Activated CD8-positive, alpha-beta memory T cell treated with anti-CD3 and anti-CD28 coated beads for 1 hour (primary cell): ENCODE measurements at regions not wholly inside any gene's neighbourhood (a gene's known extent, or its start where the extent isn't known, plus 50 kb on each side); places are given as distances from the start of the nearest gene placed in this dataset.

ENCODE experiments used
- DNase-seq, 2 donors: peaks; one replicate each; pipeline ENCODE4 v3.0.0-alpha.2; 2020; ENCODE audit warnings: low read depth in 1 of 2; ENCODE audit errors: extremely low read depth in 1 of 2

DNA sequence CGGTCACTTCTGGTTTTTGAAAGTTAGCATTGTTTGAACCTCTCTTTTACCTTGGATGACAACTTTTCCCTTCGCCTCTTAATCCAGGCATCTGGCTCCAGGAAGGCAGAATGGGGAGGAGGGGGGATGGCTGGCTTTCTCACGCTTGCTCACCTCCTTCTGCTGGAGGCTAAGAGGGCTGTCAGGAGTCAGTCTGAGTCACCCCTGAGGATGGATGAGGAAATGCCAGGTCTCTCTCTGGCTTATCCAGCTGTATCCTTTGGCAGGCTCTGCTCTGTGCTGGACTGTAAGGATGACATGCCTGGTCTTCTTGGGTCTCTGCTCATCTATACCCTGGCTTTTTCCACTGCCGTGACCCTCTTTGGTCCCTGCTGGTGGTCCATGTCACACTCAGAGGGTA lies 142.9 kb upstream of the GYPC start:
- DNase-seq = no peak

GRCh38 chr2:126515471-126515870 lies 140.5 kb upstream of the GYPC start:
- no peak for DNase-seq

- DNase-seq = no peak
Measured at GRCh38 chr2:126518196-126518595, 137.8 kb upstream of the GYPC start.

GRCh38 chr2:126527836-126528490 lies 128.0 kb upstream of the GYPC start:
- DNase-seq = peak; percentile 48 to 57

- DNase-seq = no peak
Measured at GRCh38 chr2:126531029-126531428, 124.9 kb upstream of the GYPC start.

- DNase-seq = no peak
Measured at GRCh38 chr2:126534478-126534877, 121.5 kb upstream of the GYPC start.

- DNase-seq = no peak
Measured at GRCh38 chr2:126535408-126535807, 120.5 kb upstream of the GYPC start.

DNA sequence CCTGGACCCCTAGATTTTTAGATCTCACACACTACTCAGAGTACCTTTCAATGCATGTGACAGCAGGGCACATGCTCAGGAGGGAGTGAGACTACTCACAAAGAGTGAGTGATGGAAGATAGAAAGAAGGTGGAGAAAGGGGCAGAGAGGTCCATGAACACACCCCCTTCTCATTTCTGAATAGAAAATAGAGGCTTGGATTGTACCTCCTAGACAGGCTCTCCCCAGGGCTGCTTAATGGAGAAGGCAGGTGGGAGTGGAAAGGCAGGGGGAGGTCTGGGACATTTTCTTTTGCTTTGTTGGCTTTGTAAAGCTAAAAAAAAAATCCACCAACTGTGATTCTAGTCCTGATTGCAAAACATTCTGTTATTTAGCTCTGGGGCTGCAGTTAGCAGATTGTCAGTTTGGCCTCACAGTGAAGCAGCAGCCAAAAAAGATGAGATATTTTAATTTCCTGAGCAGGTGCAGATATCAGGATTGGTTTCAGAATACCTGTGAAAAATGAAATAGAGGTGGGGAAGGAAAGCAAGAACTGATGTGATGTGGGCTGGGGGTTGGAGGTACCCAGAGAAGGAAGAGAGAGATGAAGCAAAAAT lies 119.3 kb upstream of the GYPC start:
- no peak for DNase-seq

- DNase-seq = no peak
Measured at GRCh38 chr2:126539101-126539500, 116.9 kb upstream of the GYPC start.

- no peak for DNase-seq
Measured at GRCh38 chr2:126542247-126542646, 113.7 kb upstream of the GYPC start.

GRCh38 chr2:126543081-126543480 lies 112.9 kb upstream of the GYPC start:
- DNase-seq = no peak

- no peak for DNase-seq
Measured at GRCh38 chr2:126558029-126558428, 97.9 kb upstream of the GYPC start.

- DNase-seq = no peak
Measured at GRCh38 chr2:126568734-126569133, 87.2 kb upstream of the GYPC start.

- DNase-seq = no peak
Measured at GRCh38 chr2:126571403-126571802, 84.6 kb upstream of the GYPC start.

GRCh38 chr2:126575631-126576030 lies 80.3 kb upstream of the GYPC start:
- DNase-seq = no peak

- DNase-seq = no peak
Measured at GRCh38 chr2:126579868-126580267, 76.1 kb upstream of the GYPC start.

DNA sequence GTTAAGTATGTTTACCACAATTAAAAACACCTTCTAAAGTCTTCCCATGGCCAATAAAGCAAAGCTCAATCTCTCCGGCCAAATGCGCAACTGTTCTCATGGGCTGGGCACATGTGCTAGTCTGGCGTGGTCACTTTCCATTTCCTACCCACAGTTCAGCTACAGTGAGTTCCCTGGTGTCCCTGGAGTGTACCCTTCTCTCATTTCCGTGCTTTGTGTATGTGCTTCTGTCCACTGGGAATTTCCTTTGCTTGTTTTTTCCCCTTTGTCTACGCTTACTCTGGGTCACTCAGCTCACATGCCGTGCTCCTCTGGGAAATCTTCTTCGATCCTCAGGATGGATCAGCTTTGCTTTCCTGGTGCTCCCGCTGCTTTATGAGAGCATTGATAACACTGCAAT lies 69.6 kb upstream of the GYPC start:
- no peak for DNase-seq

DNA sequence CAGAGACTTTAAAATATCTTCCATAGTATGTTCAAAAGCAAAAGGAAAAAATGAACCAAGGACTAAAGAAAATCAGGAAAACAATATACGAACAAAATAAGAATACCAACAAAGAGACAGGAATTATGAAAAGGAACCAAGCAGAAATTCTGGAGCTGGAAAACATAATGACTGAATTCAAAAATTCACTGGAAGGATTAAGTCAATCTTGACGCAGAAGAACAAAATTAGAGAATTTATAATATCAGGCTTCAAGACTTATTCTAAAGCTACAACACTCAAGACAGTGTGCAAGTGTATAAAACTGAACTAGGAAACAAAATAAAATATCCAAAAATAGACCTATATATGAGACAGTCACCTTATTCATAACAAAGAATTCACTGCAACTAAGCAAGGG lies 56.9 kb upstream of the GYPC start:
- no peak for DNase-seq

- no peak for DNase-seq
Measured at GRCh38 chr2:126600742-126601141, 55.2 kb upstream of the GYPC start.

- DNase-seq = no peak
Measured at GRCh38 chr2:126602334-126602733, 53.6 kb upstream of the GYPC start.
